Nephron (organoid): ENCODE measurements at regions not wholly inside any gene's neighbourhood (a gene's known extent, or its start where the extent isn't known, plus 50 kb on each side); places are given as distances from the start of the nearest gene placed in this dataset.
"Not testable (repeated sequence)": the region's sequence is repeated elsewhere in the genome, so short reads cannot be mapped to it uniquely, and the experiment has no call there.

Experiments used
- H3K27ac Mint-ChIP-seq, 3 experiments: 2 replicates each; pipeline ENCODE4 v1.8.0; 2020; ENCODE audit warnings: mixed read lengths in 3 of 3, mild to moderate bottlenecking in 2 of 3, moderate library complexity in 1 of 3
- H3K27me3 Mint-ChIP-seq: 2 replicates; pipeline ENCODE4 v1.8.0; 2021; ENCODE audit warnings: low read depth, mild to moderate bottlenecking, moderate library complexity, mixed read lengths
- H3K36me3 Mint-ChIP-seq: 2 replicates; pipeline ENCODE4 v1.8.0; 2020; ENCODE audit warnings: low read depth, mixed read lengths
- H3K4me1 Mint-ChIP-seq: 2 replicates; pipeline ENCODE4 v1.8.0; 2020; ENCODE audit warnings: mixed read lengths
- H3K4me3 Mint-ChIP-seq, 3 experiments: 2 replicates each; pipeline ENCODE4 v1.8.0; 2020; ENCODE audit warnings: mild to moderate bottlenecking in 3 of 3, mixed read lengths in 3 of 3, moderate library complexity in 2 of 3
- H3K9me3 Mint-ChIP-seq: 2 replicates; pipeline ENCODE4 v1.8.0; 2020; ENCODE audit warnings: mixed read lengths
- TF ChIP-seq, protein P1 (sequence below), 3 experiments: fragments of 200-600 bp; sonication (generic); IDR thresholded peaks; one replicate each; pipeline ENCODE4 v1.5.0; 2021; ENCODE audit warnings: antibody characterized with exemption in 3 of 3; ENCODE audit not compliant: unreplicated experiment in 3 of 3

DNA sequence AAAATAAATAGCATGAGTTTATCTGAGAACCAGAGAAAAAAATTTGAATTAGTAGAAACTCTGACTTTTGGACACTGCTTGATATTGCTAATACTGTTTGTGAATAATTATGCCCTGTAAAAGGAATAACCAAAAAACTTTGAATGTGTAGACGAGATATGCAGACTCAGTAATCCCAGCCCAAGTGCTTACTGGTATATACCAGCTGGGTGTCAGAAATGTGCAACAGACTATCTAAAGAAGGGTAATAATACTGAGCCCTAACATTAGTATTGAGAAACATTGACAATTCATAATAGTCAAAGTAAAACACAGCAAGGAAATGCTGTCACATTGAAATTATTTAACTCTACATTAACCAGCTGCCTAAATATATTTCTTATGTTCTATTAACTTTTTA lies 60.5 kb upstream of the ZC3H15 start:
- Mint-ChIP-seq H3K27me3 (no peaks in the 10 kb centered on the region), H3K4me3 (no peak overlapping the region), H3K36me3 (no peaks in the 10 kb centered on the region), H3K4me1 (no peaks in the 10 kb centered on the region), H3K9me3 (no peaks in the 10 kb centered on the region), H3K27ac (no peak overlapping the region)
- TF ChIP-seq, protein P1, sequence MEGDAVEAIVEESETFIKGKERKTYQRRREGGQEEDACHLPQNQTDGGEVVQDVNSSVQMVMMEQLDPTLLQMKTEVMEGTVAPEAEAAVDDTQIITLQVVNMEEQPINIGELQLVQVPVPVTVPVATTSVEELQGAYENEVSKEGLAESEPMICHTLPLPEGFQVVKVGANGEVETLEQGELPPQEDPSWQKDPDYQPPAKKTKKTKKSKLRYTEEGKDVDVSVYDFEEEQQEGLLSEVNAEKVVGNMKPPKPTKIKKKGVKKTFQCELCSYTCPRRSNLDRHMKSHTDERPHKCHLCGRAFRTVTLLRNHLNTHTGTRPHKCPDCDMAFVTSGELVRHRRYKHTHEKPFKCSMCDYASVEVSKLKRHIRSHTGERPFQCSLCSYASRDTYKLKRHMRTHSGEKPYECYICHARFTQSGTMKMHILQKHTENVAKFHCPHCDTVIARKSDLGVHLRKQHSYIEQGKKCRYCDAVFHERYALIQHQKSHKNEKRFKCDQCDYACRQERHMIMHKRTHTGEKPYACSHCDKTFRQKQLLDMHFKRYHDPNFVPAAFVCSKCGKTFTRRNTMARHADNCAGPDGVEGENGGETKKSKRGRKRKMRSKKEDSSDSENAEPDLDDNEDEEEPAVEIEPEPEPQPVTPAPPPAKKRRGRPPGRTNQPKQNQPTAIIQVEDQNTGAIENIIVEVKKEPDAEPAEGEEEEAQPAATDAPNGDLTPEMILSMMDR (IDR thresholded peaks at IDR 0.05; ENCODE audit: unreplicated experiment in 3 of 3), result no peak

- Mint-ChIP-seq H3K4me3 (no peak overlapping the region), H3K4me1 (no peaks in the 10 kb centered on the region), H3K9me3 (no peaks in the 10 kb centered on the region), H3K27ac (no peak overlapping the region), H3K27me3 (no peaks in the 10 kb centered on the region), H3K36me3 (no peaks in the 10 kb centered on the region)
- TF ChIP-seq, protein P1 (IDR thresholded peaks at IDR 0.05; ENCODE audit: unreplicated experiment in 3 of 3), result no peak
Observed at GRCh38 chr2:186426153-186427016, 59.7 kb upstream of the ZC3H15 start.

DNA sequence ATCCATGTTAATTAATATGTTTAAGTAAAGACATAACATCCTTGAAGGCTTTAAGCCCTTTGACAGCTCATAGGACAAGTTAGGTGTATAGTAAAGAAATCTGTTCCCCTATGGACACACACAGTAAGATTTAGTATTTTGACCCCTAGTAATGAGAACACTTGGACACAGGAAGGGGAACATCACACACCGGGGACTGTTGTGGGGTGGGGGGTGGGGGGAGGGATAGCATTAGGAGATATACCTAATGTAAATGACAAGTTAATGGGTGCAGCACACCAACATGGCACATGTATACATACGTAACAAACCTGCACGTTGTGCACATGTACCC lies 59.1 kb upstream of the ZC3H15 start:
- H3K27ac Mint-ChIP-seq, H3K4me3 Mint-ChIP-seq, H3K4me1 Mint-ChIP-seq, H3K27me3 Mint-ChIP-seq, H3K36me3 Mint-ChIP-seq, H3K9me3 Mint-ChIP-seq: not testable (repeated sequence)

GRCh38 chr2:186427970-186428369 lies 58.1 kb upstream of the ZC3H15 start:
- no peak overlapping the region for H3K4me3 Mint-ChIP-seq
- H3K4me1 Mint-ChIP-seq, result no peaks in the 10 kb centered on the region
- no peak overlapping the region for H3K27ac Mint-ChIP-seq
- TF ChIP-seq, protein P1 (IDR thresholded peaks at IDR 0.05; ENCODE audit: unreplicated experiment in 3 of 3), result no peak
- peaks cover 3% of the 10 kb centered on the region for H3K36me3 Mint-ChIP-seq
- no peaks in the 10 kb centered on the region for H3K27me3 Mint-ChIP-seq
- H3K9me3 Mint-ChIP-seq, result no peaks in the 10 kb centered on the region

GRCh38 chr2:186429104-186429503 lies 57.0 kb upstream of the ZC3H15 start:
- TF ChIP-seq, protein P1 (IDR thresholded peaks at IDR 0.05; ENCODE audit: unreplicated experiment in 3 of 3), result no peak
- Mint-ChIP-seq H3K4me1 (no peaks in the 10 kb centered on the region), H3K4me3 (no peak overlapping the region), H3K27ac (no peak overlapping the region), H3K9me3 (no peaks in the 10 kb centered on the region), H3K27me3 (no peaks in the 10 kb centered on the region), H3K36me3 (peaks cover 6% of the 10 kb centered on the region)

GRCh38 chr2:186431306-186431705 lies 54.8 kb upstream of the ZC3H15 start:
- no peaks in the 10 kb centered on the region for H3K4me1 Mint-ChIP-seq
- no peak overlapping the region for H3K27ac Mint-ChIP-seq
- TF ChIP-seq, protein P1 (IDR thresholded peaks at IDR 0.05; ENCODE audit: unreplicated experiment in 3 of 3), result no peak
- no peak overlapping the region for H3K4me3 Mint-ChIP-seq
- no peaks in the 10 kb centered on the region for H3K9me3 Mint-ChIP-seq
- peaks cover 12% of the 10 kb centered on the region for H3K36me3 Mint-ChIP-seq
- no peaks in the 10 kb centered on the region for H3K27me3 Mint-ChIP-seq
